ENCODE measurements at regions not wholly inside any gene's neighbourhood (a gene's known extent, or its start where the extent isn't known, plus 50 kb on each side); places are given as distances from the start of the nearest gene placed in this dataset.

DNA sequence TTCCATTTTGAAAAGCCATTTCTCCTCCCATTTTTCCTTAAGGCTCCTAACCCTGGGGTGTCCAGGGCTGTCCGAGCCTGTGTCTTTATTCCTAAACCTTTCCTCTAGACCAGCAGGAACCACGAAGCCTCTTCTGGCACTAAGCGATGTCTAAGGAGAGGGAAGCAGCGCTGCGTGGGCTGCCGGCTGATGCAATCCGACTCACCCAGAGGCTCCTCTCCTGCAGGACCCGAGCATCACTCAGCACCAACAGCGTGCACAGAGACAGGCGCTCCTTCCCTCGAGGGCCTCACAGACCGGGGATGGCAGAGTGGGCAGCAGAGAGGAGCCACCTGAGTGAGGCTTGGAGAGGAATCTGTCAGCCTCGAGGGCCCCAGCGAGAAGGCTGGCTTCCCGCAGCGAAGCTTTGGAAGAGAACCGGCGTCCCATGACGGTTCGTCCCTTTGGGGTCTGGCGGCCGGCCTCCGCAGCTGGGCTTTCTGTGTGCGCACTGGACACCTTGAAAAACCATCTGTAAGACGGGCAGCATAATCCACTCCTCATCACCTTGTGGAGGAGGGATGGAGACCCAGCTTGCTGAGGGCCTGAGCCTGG is 174.3 kb downstream of the FOXL1 start:
- Mint-ChIP-seq H3K27me3 (peaks cover 13 to 16% of the 10 kb centered on the region in 2 donors), H3K4me3 (no peak overlapping the region), H3K4me1 (no peaks in the 10 kb centered on the region), H3K27ac (no peak overlapping the region), H3K9me3 (no peaks in the 10 kb centered on the region), H3K36me3 (no peaks in the 10 kb centered on the region)
- H3K9me3 ChIP-seq = no peaks in the 10 kb centered on the region
- no peak for DNase-seq
- H3K36me3 ChIP-seq (ENCODE audit: control insufficient read depth in 2 of 2, extremely low read depth in 1 of 2, insufficient read depth in 1 of 2, low read length in 1 of 2) = no peaks in the 10 kb centered on the region
- peaks cover 0 to 29% of the 10 kb centered on the region in 2 experiments for H3K27me3 ChIP-seq (replicated peaks in 1 of 2; ENCODE audit: control insufficient read depth in 2 of 2, extremely low read depth in 1 of 2, insufficient read depth in 2 of 2, low read length in 1 of 2)
- POLR2A ChIA-PET = no interaction called here
- no peak overlapping the region for H3K4me3 ChIP-seq (ENCODE audit: control insufficient read depth in 1 of 2, extremely low read depth in 1 of 2, low read length in 1 of 2)
- H3K27ac ChIP-seq (ENCODE audit: low read length) = no peak overlapping the region
- 91% methylated on average over 17 of the region's 25 CpGs for WGBS (ENCODE audit: insufficient coverage)
- H3K4me1 ChIP-seq (ENCODE audit: control insufficient read depth in 1 of 2, extremely low read depth in 1 of 2, insufficient read depth in 2 of 2, low read length in 2 of 2) = no peaks in the 10 kb centered on the region
- ATAC-seq (replicated peaks in 1 of 4) = no peak
- CTCF ChIA-PET = no interaction called here

DNA sequence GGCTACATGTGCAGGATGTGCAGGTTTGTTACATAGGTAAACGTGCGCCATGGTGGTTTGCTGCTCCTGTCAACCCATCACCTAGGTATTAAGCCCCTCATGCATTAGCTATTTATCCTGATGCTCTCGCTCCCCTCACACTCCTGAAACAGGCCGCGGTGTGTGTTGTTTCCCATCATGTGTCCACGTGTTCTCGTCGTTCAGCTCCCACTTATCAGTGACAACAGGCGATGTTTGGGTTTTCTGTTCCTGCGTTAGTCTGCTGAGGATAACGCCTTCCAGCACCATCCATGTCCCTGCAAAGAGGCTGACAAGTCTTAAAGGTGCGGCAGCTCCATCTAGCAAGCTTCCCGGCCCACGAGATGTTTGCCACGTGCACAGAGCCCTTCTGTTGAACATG is 175.1 kb downstream of the FOXL1 start:
- Mint-ChIP-seq H3K9me3 (no peaks in the 10 kb centered on the region), H3K27ac (no peak overlapping the region), H3K4me3 (no peak overlapping the region), H3K36me3 (no peaks in the 10 kb centered on the region), H3K4me1 (no peaks in the 10 kb centered on the region), H3K27me3 (peaks cover 11 to 12% of the 10 kb centered on the region in 2 donors)
- no peak overlapping the region for H3K4me3 ChIP-seq (ENCODE audit: control insufficient read depth in 1 of 2, extremely low read depth in 1 of 2, low read length in 1 of 2)
- H3K27me3 ChIP-seq (replicated peaks in 1 of 2; ENCODE audit: control insufficient read depth in 2 of 2, extremely low read depth in 1 of 2, insufficient read depth in 2 of 2, low read length in 1 of 2) = peaks cover 0 to 32% of the 10 kb centered on the region in 2 experiments
- ATAC-seq (replicated peaks in 1 of 4) (no peak), DNase-seq (no peak)
- no peaks in the 10 kb centered on the region for H3K4me1 ChIP-seq (ENCODE audit: control insufficient read depth in 1 of 2, extremely low read depth in 1 of 2, insufficient read depth in 2 of 2, low read length in 2 of 2)
- ChIA-PET CTCF (no interaction called here), POLR2A (no interaction called here)
- H3K27ac ChIP-seq (ENCODE audit: low read length) = no peak overlapping the region
- 77% methylated on average over 10 of the region's 15 CpGs for WGBS (ENCODE audit: insufficient coverage)
- H3K36me3 ChIP-seq (ENCODE audit: control insufficient read depth in 2 of 2, extremely low read depth in 1 of 2, insufficient read depth in 1 of 2, low read length in 1 of 2) = no peaks in the 10 kb centered on the region
- H3K9me3 ChIP-seq = no peaks in the 10 kb centered on the region

DNA sequence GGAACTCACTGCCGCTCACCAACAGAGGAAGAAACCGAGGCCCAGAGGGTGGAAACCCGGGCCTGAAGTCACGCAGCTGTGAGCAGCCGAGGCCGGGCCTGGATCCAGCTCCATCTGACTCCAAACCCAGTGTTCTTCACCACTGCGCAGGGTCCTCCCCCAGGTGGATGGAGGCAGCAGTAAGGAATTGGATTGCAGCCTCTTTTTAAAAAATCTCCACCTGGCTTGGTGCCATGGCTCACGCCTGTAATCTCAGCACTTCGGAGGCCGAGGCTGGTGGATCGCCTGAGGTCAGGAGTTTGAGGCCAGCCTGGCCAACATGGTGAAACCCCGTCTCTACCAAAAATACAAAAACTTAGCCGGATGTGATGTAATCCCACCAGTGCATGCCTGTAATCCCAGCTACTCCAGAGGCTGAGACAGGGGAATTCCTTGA is 177.2 kb downstream of the FOXL1 start:
- no peaks in the 10 kb centered on the region for H3K36me3 Mint-ChIP-seq
- H3K36me3 ChIP-seq (ENCODE audit: control insufficient read depth in 2 of 2, extremely low read depth in 1 of 2, insufficient read depth in 1 of 2, low read length in 1 of 2) = no peaks in the 10 kb centered on the region
- 79% methylated on average over 9 of the region's 13 CpGs for whole genome bisulfite sequencing (ENCODE audit: insufficient coverage)

DNA sequence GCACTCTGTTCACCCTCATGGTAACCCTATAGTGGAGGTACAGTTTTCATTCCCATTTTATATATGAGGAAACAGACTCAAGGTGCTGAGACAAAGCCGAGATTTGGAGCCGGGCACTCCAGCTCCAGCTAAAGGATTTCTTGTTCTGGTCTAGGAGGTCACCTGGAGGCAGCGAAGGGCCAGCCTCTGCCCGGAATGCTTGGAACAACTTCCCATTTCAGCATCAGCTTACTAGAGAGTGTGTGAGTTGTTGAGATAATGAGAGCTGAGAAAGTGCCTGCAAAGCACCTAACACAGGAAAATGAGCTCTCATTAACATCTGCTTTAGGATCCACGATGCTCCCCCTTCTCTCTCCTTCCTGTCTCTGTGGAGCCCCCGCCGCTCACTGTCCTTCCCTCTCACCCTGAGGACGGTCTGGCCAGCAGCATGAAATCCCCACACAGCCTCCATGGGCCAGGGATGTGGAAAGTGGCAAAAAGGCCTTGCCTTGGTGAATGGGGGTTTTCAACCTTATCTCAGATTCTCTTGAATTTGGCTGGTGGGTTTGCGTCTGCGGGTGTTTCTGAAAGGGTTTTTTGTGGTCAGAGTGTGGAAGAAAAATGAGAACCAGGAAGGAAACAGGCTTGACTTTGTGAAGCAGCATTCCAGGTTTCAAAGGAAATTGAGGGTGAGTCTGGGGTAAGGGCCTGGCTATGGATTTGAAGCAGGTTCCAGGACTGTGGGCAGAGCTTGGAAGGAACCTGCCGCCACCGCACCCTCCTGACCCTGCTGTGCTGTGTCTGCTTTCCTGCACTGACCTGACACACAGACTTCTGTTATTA is 178.7 kb downstream of the FOXL1 start:
- no peaks in the 10 kb centered on the region for H3K9me3 Mint-ChIP-seq
- no peak for ATAC-seq (replicated peaks in 1 of 4)
- Histone ChIP-seq H3K36me3 (ENCODE audit: control insufficient read depth in 2 of 2, extremely low read depth in 1 of 2, insufficient read depth in 1 of 2, low read length in 1 of 2) (no peaks in the 10 kb centered on the region), H3K27ac (ENCODE audit: low read length) (no peak overlapping the region), H3K9me3 (no peaks in the 10 kb centered on the region), H3K27me3 (replicated peaks in 1 of 2; ENCODE audit: control insufficient read depth in 2 of 2, extremely low read depth in 1 of 2, insufficient read depth in 2 of 2, low read length in 1 of 2) (peaks cover 0 to 38% of the 10 kb centered on the region in 2 experiments), H3K4me3 (ENCODE audit: control insufficient read depth in 1 of 2, extremely low read depth in 1 of 2, low read length in 1 of 2) (no peak overlapping the region), H3K4me1 (ENCODE audit: control insufficient read depth in 1 of 2, extremely low read depth in 1 of 2, insufficient read depth in 2 of 2, low read length in 2 of 2) (no peaks in the 10 kb centered on the region)
- peaks cover 26 to 42% of the 10 kb centered on the region in 2 donors for H3K27me3 Mint-ChIP-seq
- H3K27ac Mint-ChIP-seq = no peak overlapping the region
- WGBS (ENCODE audit: insufficient coverage) = 21% methylated on average over 6 of the region's 12 CpGs
- CTCF ChIA-PET = no interaction called here
- DNase-seq = no peak
- POLR2A ChIA-PET = interaction anchor here in 1 of 2 donors (0.7 kb wide), 1 partner anchor 275 kb away, joined by 3 read pairs; no protein-coding TSS in a partner anchor
- no peaks in the 10 kb centered on the region for H3K36me3 Mint-ChIP-seq
- no peaks in the 10 kb centered on the region for H3K4me1 Mint-ChIP-seq
- no peak overlapping the region for H3K4me3 Mint-ChIP-seq

More for the DNA sequence above, 177.2 kb downstream of the FOXL1 start:
- peaks cover 0 to 26% of the 10 kb centered on the region in 2 experiments for H3K27me3 ChIP-seq (replicated peaks in 1 of 2; ENCODE audit: control insufficient read depth in 2 of 2, extremely low read depth in 1 of 2, insufficient read depth in 2 of 2, low read length in 1 of 2)
- H3K27ac ChIP-seq (ENCODE audit: low read length) = no peak overlapping the region
- Mint-ChIP-seq H3K4me1 (no peaks in the 10 kb centered on the region), H3K4me3 (no peak overlapping the region), H3K27me3 (peaks cover 18 to 27% of the 10 kb centered on the region in 2 donors), H3K27ac (no peak overlapping the region), H3K9me3 (no peaks in the 10 kb centered on the region)
- no peak overlapping the region for H3K4me3 ChIP-seq (ENCODE audit: control insufficient read depth in 1 of 2, extremely low read depth in 1 of 2, low read length in 1 of 2)
- ChIA-PET CTCF (no interaction called here), POLR2A (no interaction called here)
- DNase-seq (no peak), ATAC-seq (replicated peaks in 1 of 4) (no peak)
- no peaks in the 10 kb centered on the region for H3K9me3 ChIP-seq
- no peaks in the 10 kb centered on the region for H3K4me1 ChIP-seq (ENCODE audit: control insufficient read depth in 1 of 2, extremely low read depth in 1 of 2, insufficient read depth in 2 of 2, low read length in 2 of 2)

DNA sequence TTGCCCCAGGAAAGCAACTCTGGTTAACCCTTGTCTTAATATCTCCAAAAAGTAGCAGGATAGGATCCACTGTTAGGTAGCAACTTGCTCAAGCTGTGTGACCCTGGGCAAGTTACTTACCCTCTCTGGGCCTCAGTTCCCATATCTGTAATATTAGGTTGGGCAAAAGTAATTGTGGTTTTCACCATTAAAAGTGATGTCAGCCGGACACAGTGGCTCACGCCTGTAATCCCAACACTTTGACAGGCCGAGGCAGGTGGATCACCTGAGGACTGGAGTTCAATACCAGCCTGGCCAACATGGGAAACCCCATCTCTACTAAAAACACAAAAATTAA is 179.3 kb downstream of the FOXL1 start:
- no peak for DNase-seq
- H3K9me3 ChIP-seq = no peaks in the 10 kb centered on the region
- H3K27ac ChIP-seq (ENCODE audit: low read length) = no peak overlapping the region
- H3K27me3 ChIP-seq (replicated peaks in 1 of 2; ENCODE audit: control insufficient read depth in 2 of 2, extremely low read depth in 1 of 2, insufficient read depth in 2 of 2, low read length in 1 of 2) = peaks cover 0 to 39% of the 10 kb centered on the region in 2 experiments
- Mint-ChIP-seq H3K4me1 (no peaks in the 10 kb centered on the region), H3K36me3 (no peaks in the 10 kb centered on the region), H3K9me3 (no peaks in the 10 kb centered on the region), H3K4me3 (no peak overlapping the region), H3K27me3 (peaks cover 32 to 42% of the 10 kb centered on the region in 2 donors), H3K27ac (no peak overlapping the region)
- ChIA-PET CTCF (no interaction called here), POLR2A (interaction anchor here in 1 of 2 donors (0.7 kb wide), 1 partner anchor 276 kb away, joined by 3 read pairs; no protein-coding TSS in a partner anchor)
- 85% methylated on average over 3 of the region's 3 CpGs for whole genome bisulfite sequencing (ENCODE audit: insufficient coverage)
- H3K36me3 ChIP-seq (ENCODE audit: control insufficient read depth in 2 of 2, extremely low read depth in 1 of 2, insufficient read depth in 1 of 2, low read length in 1 of 2) = no peaks in the 10 kb centered on the region
- no peaks in the 10 kb centered on the region for H3K4me1 ChIP-seq (ENCODE audit: control insufficient read depth in 1 of 2, extremely low read depth in 1 of 2, insufficient read depth in 2 of 2, low read length in 2 of 2)
- ATAC-seq (replicated peaks in 1 of 4) = no peak
- H3K4me3 ChIP-seq (ENCODE audit: control insufficient read depth in 1 of 2, extremely low read depth in 1 of 2, low read length in 1 of 2) = no peak overlapping the region

DNA sequence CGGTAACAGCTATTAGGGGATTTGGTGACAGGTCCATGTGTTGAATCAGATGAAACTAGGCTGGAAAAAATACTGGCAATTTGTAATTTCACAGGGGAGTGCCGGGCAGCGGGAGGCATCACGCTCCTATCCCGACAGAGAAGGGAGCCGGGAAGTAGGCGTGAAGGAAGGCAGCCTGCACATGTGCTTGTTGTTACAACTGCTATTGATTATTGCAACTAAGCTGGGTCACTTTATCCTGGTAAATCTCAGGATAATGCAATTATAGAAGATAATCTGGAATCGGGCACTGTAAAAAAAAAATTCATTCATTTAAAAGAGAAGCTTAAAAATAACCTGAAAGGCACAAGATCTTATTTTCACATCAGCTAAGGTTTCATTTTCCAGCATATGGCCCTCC is 180.6 kb downstream of the FOXL1 start:
- H3K9me3 Mint-ChIP-seq = no peaks in the 10 kb centered on the region
- CTCF ChIA-PET = no interaction called here

More for the DNA sequence above, 180.6 kb downstream of the FOXL1 start:
- no peaks in the 10 kb centered on the region for H3K36me3 ChIP-seq (ENCODE audit: control insufficient read depth in 2 of 2, extremely low read depth in 1 of 2, insufficient read depth in 1 of 2, low read length in 1 of 2)
- POLR2A ChIA-PET = no interaction called here
- ATAC-seq (replicated peaks in 1 of 4) (no peak), DNase-seq (no peak)
- H3K4me3 ChIP-seq (ENCODE audit: control insufficient read depth in 1 of 2, extremely low read depth in 1 of 2, low read length in 1 of 2) = no peak overlapping the region
- Mint-ChIP-seq H3K27ac (no peak overlapping the region), H3K27me3 (peaks cover 36 to 44% of the 10 kb centered on the region in 2 donors), H3K4me1 (no peaks in the 10 kb centered on the region), H3K4me3 (no peak overlapping the region), H3K36me3 (no peaks in the 10 kb centered on the region)
- H3K27me3 ChIP-seq (replicated peaks in 1 of 2; ENCODE audit: control insufficient read depth in 2 of 2, extremely low read depth in 1 of 2, insufficient read depth in 2 of 2, low read length in 1 of 2) = peaks cover 0 to 41% of the 10 kb centered on the region in 2 experiments
- WGBS (ENCODE audit: insufficient coverage) = 84% methylated on average over 7 of the region's 8 CpGs
- H3K27ac ChIP-seq (ENCODE audit: low read length) = no peak overlapping the region
- H3K4me1 ChIP-seq (ENCODE audit: control insufficient read depth in 1 of 2, extremely low read depth in 1 of 2, insufficient read depth in 2 of 2, low read length in 2 of 2) = no peaks in the 10 kb centered on the region
- H3K9me3 ChIP-seq = no peaks in the 10 kb centered on the region

Data from T-cell (primary cell).